ENCODE measurements at regions not wholly inside any gene's neighbourhood (a gene's known extent, or its start where the extent isn't known, plus 50 kb on each side); places are given as distances from the start of the nearest gene placed in this dataset.
A peak's percentile ranks its signal among the peaks of the same experiment; 100 is the strongest.

- DNase-seq (ENCODE audit: low read depth): no peak
Observed at GRCh38 chr4:107164962-107165475, 128.9 kb upstream of the DKK2 start.

- DNase-seq (ENCODE audit: low read depth): no peak
Observed at GRCh38 chr4:107156443-107156842, 120.3 kb upstream of the DKK2 start.

GRCh38 chr4:107155366-107155765, 119.3 kb upstream of the DKK2 start:
- DNase-seq (ENCODE audit: low read depth): no peak

GRCh38 chr4:107153956-107154355, 117.8 kb upstream of the DKK2 start:
- no peak for DNase-seq (ENCODE audit: low read depth)

- peak; percentile 33 for DNase-seq (ENCODE audit: low read depth)
Observed at GRCh38 chr4:107153228-107153627, 117.1 kb upstream of the DKK2 start.

- no peak for DNase-seq (ENCODE audit: low read depth)
Observed at GRCh38 chr4:107151173-107151572, 115.1 kb upstream of the DKK2 start.

GRCh38 chr4:107148904-107149303, 112.8 kb upstream of the DKK2 start:
- DNase-seq (ENCODE audit: low read depth): no peak

GRCh38 chr4:107147873-107148272, 111.8 kb upstream of the DKK2 start:
- DNase-seq (ENCODE audit: low read depth): no peak

- no peak for DNase-seq (ENCODE audit: low read depth)
Observed at GRCh38 chr4:107138433-107138832, 102.3 kb upstream of the DKK2 start.

GRCh38 chr4:107133965-107134653, 98.0 kb upstream of the DKK2 start:
- DNase-seq (ENCODE audit: low read depth): peak; percentile 31

- DNase-seq (ENCODE audit: low read depth): peak; percentile 61
Observed at GRCh38 chr4:107131295-107131694, 95.2 kb upstream of the DKK2 start.

GRCh38 chr4:107130157-107130556, 94.0 kb upstream of the DKK2 start:
- DNase-seq (ENCODE audit: low read depth): peak; percentile 50

- DNase-seq (ENCODE audit: low read depth): no peak
Observed at GRCh38 chr4:107129611-107130010, 93.5 kb upstream of the DKK2 start.

- DNase-seq (ENCODE audit: low read depth): no peak
Observed at GRCh38 chr4:107129076-107129475, 93.0 kb upstream of the DKK2 start.

GRCh38 chr4:107128116-107128515, 92.0 kb upstream of the DKK2 start:
- DNase-seq (ENCODE audit: low read depth): no peak

GRCh38 chr4:107125496-107125895, 89.4 kb upstream of the DKK2 start:
- DNase-seq (ENCODE audit: low read depth): no peak

- no peak for DNase-seq (ENCODE audit: low read depth)
Observed at GRCh38 chr4:107122736-107123135, 86.6 kb upstream of the DKK2 start.

- DNase-seq (ENCODE audit: low read depth): no peak
Observed at GRCh38 chr4:107120661-107121060, 84.5 kb upstream of the DKK2 start.

- DNase-seq (ENCODE audit: low read depth): no peak
Observed at GRCh38 chr4:107117726-107118125, 81.6 kb upstream of the DKK2 start.

GRCh38 chr4:107115185-107115847, 79.2 kb upstream of the DKK2 start:
- DNase-seq (ENCODE audit: low read depth): no peak

GRCh38 chr4:107114059-107114458, 77.9 kb upstream of the DKK2 start:
- no peak for DNase-seq (ENCODE audit: low read depth)

GRCh38 chr4:107098401-107098800, 62.3 kb upstream of the DKK2 start:
- DNase-seq (ENCODE audit: low read depth): no peak

GRCh38 chr4:107094976-107095375, 58.9 kb upstream of the DKK2 start:
- no peak for DNase-seq (ENCODE audit: low read depth)

- DNase-seq (ENCODE audit: low read depth): peak; percentile 55
Observed at GRCh38 chr4:107094332-107094731, 58.2 kb upstream of the DKK2 start.
